Fibroblast of skin of abdomen (primary cell): ENCODE measurements at regions not wholly inside any gene's neighbourhood (a gene's known extent, or its start where the extent isn't known, plus 50 kb on each side); places are given as distances from the start of the nearest gene placed in this dataset.
"Not testable (repeated sequence)": the region's sequence is repeated elsewhere in the genome, so short reads cannot be mapped to it uniquely, and the experiment has no call there.

Experiments
- DNase-seq: peaks from one replicate; pipeline ENCODE4 v3.0.0-alpha.2; 2013

GRCh38 chrX:19172741-19173140, 50.5 kb upstream of the ADGRG2 start:
- no peak for DNase-seq

- peak; percentile 57 for DNase-seq
Measured at GRCh38 chrX:19174401-19175025, 52.2 kb upstream of the ADGRG2 start.

DNA sequence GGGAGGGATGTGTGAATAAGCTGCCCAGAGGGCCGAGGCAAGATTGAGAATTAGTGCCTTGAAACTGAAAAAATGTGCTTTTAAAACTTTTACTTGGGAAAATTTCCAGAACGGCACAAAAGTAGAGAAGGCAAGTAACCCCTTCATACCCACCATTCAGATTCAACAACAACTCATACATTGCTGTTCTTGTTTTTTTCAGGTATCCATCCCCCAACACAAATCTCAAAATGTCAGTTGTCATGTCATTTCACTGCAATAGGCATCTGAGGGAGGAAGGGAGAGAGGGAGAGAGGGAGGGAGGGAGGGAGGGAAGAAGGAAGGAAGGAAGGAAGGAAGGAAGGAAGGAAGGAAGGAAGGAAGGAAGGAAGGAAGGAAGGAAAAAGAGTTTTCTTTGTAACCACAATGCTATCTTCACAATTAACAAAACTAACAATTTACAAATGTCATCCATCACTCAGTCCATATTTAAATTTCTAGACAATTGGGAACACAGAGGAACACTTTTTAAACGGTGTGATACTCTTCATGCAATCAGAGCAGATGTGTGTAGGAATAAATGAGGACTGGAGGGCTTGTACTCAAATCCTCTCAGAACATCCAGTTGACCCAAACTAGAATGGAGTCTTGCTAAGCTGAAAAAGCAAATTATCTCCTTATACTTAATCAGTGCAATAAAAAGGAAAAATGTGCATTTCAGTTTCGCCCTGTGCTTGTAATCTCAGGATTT, 54.8 kb upstream of the ADGRG2 start:
- no peak for DNase-seq

DNA sequence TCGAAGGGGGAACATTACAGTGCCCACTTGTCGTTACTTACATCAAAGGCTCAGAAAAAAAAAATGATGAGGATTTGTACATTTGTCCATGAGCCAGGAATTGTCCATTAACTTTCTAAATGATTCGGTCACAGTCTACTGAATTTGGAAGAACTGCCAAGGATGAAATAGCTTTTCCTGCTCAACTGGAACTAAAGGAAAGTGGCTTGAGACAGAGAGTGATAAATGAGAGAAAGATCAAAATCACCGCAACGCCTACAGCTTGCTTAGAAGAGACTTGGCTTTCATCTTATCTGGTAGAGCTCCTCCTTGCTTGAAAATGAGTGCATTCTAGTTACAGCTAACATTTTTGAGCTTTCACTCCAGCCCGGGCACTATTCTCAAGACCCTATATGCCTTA, 55.5 kb upstream of the ADGRG2 start:
- no peak for DNase-seq

DNA sequence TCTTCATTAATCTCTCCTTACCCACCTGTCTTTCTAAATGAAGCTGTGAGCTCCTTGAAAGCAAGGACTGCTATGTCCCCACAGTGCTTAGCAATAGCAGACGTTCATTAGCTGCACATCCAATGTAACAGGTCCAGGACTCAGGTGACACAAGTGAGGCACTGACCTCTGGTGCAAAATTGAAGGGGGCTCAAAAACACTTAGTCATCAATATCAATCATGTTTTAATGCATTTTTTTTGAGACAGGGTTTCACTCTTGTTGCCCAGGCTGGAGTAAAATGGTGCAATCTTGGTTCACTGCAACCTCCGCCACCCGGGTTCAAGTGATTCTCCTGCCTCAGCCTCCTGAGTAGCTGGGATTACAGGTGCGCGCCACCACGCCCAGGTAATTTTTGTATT, 56.1 kb upstream of the ADGRG2 start:
- no peak for DNase-seq

DNA sequence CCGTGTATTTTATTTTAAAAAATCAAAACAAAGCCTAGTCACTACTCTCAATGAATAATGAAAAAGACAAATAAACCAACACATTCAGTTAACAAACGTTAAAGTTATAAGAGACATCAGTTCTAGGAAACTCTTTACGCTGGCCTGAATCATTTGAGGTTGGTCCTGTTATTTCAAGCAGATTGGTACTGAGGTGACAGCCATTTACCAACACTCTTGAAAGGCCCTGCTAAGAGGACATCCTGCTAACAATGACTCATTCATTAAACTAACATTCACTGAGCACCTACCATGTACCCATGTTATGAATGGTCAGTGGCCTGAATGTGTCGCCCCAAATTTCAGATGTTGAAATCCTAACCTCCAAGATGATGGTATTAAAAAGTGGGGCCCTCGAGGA, 57.1 kb upstream of the ADGRG2 start:
- no peak for DNase-seq

DNA sequence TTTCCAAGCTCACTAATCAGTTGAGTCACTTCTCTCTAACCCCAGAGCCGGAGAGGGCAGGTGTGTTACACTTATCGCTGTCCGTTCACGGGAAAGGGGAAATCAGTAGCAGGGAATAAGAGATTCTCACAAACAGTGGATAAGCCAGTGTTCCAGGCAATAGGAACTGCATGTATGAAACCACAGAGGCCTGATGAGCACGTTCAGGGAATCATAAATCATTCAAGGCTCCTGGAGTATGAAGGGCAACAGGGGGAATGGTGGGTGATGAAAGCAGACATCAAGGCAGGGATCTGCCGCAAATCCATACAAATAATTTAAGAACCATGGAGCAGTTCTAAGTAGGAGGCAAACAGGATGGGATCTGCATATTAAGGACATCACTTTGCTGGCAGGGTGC, 59.1 kb upstream of the ADGRG2 start:
- no peak for DNase-seq

GRCh38 chrX:19182785-19183184, 60.5 kb upstream of the ADGRG2 start:
- DNase-seq, result no peak

DNA sequence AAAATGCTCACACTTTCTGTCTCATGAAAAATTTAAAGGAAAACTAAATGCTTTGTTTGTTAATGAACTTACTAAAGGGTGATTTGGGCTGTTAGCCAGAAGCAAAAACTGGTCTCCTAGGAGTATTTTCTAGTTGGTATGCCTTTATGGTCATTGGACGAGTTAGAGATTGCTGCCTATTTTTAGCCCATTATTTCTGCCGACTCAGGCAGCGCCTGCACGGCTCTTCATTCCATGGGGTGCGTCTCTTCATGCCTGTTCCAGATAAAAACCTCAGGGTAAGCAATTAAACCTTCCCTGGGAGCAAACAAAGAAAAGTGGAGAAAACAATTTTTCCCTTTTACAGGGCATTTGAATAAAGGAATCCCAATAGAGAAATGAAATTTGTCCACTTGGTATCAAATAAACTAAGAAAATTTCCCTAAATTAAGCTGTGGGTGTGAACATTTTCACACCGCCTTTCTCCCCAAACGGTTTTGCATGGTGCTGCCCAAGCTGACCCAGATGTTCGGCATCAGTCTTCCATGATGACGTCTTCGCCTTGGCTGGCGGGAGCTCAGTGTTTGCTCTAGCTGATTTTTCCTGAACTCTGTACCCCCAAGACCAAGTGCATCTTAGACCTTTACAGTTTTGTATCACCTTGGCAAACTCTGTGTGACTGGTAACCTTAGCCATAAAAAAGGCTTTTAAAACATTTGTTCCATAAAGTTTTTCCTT, 61.7 kb upstream of the ADGRG2 start:
- no peak for DNase-seq

GRCh38 chrX:19188566-19188965, 66.3 kb upstream of the ADGRG2 start:
- no peak for DNase-seq

DNA sequence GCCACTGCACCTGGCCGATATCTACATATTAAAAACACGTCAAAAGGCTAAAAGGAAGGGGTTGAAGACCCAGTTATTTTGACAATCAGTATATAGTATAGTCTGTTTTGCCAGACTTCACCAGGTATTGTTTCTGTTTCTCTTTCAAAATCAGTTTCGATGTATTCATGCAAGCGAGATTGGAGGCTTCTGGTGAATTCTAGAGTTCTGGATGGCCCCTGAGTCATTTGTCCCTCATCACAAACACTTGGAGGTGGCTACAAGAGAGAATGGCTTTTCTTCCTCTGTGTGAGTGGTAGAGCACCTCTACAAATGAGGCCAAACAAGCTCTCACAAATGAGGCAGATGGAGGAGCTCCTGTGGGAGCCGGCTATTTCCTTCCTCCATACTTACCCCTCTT, 68.6 kb upstream of the ADGRG2 start:
- DNase-seq, result no peak

DNA sequence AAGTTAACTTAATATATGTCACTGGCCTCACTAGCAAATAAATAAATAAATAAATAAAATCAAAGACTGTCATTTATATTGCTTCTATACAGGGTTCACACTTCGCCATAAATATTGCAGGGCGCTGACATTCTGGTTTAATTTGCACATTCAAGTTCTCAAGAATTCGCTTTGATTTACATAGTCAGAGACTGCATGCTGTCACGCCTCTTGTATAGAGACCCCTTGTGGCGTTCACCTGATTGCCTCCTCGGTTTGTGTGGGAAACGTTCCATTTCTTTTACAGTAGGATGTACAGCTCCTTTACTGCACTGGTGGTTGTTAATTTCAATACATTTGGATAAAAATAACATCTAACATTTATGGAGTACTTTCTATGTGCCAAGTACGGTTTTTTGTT, 71.3 kb upstream of the ADGRG2 start:
- peak; percentile 1 for DNase-seq

- DNase-seq, result no peak
Measured at GRCh38 chrX:19194285-19195242, 72.3 kb upstream of the ADGRG2 start.

- no peak for DNase-seq
Measured at GRCh38 chrX:19195243-19195610, 73.0 kb upstream of the ADGRG2 start.

- DNase-seq, result no peak
Measured at GRCh38 chrX:19198473-19198872, 76.2 kb upstream of the ADGRG2 start.

DNA sequence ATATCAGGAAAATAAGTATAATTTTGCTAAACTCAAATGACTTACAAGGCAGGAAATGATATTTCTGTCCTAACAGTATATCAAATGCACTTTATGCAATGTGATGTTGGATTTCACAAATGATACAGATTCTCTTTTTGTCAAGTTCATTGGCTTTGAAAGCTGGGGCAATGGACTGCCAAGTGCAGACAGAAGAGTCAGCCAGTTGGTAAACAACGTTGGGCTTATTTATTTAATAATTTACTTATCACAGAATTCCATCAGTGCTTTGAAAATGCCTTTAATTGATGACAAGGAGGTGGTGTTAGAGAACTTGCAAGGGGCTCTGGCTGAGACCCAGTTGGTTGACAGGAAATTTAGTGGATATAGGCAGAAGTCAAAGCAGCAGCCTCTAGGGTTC, 79.9 kb upstream of the ADGRG2 start:
- no peak for DNase-seq

DNA sequence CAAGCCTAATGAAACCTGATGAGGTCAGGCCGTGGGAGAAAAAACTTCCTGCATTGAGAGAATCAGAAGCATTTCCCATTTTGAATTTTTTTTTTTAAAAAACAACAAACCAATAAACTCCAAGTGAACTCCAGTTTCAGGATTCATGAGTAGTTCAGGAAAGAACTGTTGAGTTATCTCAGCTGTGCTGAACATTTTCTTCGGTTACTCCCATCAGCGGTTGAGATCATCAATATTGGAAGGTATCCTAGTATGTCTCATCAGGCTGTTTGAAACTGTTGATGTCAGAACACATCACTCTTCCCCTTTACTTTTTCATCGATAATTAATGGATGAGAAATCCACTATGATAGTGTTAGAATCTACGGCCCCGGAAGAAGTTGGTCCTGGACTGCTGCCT, 82.4 kb upstream of the ADGRG2 start:
- DNase-seq, result no peak

DNA sequence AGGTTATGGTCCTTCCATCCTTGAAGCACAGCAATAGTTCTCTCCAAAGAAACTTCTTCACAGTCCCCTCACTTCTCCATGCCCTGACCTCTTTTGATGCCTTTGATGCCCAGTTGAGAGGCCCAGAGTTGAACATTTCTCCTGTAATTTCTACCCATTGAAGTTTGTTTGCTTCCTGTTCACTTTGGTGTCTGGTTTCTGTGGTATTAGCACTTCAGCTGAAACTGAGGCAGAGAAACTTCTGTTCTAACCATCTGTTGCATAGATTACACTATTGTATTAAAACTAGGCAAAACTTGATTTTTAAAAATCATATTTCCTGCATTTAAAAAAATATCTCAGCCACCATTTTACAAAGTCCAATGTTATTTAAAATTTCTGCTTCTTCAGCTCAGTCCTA, 89.8 kb upstream of the ADGRG2 start:
- no peak for DNase-seq

DNA sequence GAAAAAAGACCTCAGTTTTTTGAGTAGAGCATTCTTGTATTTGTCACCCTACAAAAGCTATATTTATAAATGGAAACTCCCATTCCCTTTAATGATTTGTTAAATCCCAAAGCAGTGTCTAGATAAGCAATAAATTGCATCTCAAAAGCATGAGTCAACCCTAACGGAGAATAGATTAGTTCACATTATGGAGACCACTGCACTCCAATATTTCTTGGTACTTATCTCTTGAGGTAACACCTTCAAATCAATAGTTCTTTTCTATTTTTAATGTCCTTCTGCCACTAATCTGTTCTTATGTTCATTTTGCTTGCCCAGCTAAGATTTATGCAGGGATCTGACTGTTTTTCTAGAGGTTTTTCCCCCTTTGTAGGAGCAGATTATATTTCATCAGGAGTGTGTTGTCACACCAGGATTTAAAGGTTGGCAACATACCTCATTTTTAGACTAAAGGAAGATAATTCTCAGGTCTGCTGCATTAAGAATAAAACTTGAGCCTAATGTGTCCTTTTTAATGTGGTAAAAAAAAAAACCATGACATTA, 91.4 kb upstream of the ADGRG2 start:
- DNase-seq, result no peak

- DNase-seq, result no peak
Measured at GRCh38 chrX:19214311-19214710, 92.0 kb upstream of the ADGRG2 start.

DNA sequence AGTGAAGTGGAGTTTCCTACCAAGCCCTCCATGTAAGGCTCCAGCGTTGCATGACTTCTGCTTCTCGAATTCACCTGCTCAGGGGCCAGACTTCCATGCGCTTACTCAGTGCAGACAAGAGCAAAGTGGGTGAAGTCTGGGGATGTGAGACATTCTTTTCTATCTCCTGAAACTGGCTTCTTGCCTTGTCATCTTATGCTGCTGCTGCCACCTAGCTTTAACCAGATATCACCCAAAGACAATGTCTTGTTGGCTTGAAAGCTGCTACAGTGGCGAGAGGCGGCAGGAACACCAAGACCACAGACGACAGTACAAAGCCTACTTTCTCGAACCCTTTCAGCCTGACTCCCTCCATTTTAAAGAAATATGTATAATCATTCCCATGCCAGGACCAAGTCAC, 103.6 kb upstream of the ADGRG2 start:
- DNase-seq, result no peak

GRCh38 chrX:19229896-19230295, 107.6 kb upstream of the ADGRG2 start:
- not testable (repeated sequence) for DNase-seq

GRCh38 chrX:19237901-19238300, 105.8 kb upstream of the PDHA1 start:
- no peak for DNase-seq
